Memory B cell (primary cell): ENCODE measurements at regions not wholly inside any gene's neighbourhood (a gene's known extent, or its start where the extent isn't known, plus 50 kb on each side); places are given as distances from the start of the nearest gene placed in this dataset.

ENCODE experiments used
- ATAC-seq: fragments of 150-1000 bp; cut with Tn5 transposase; 2 replicates; pipeline ENCODE4 v1.10.0; 2021; ENCODE audit warnings: low read depth, mild to moderate bottlenecking, moderate library complexity
- DNase-seq, 2 donors: peaks; one replicate each; pipeline ENCODE4 v3.0.0; 2022; ENCODE audit warnings: low spot score in 2 of 2
- H3K27ac Mint-ChIP-seq: one replicate; pipeline ENCODE4 v1.8.0; 2022; ENCODE audit warnings: mild to moderate bottlenecking, moderate library complexity, mixed read lengths
- H3K27me3 Mint-ChIP-seq: one replicate; pipeline ENCODE4 v1.8.0; 2022; ENCODE audit warnings: mixed read lengths
- H3K36me3 Mint-ChIP-seq: one replicate; pipeline ENCODE4 v1.8.0; 2022; ENCODE audit warnings: mild to moderate bottlenecking, mixed read lengths
- H3K4me1 Mint-ChIP-seq: one replicate; pipeline ENCODE4 v1.8.0; 2022; ENCODE audit warnings: mixed read lengths
- H3K4me3 Mint-ChIP-seq: one replicate; pipeline ENCODE4 v1.8.0; 2022; ENCODE audit warnings: mild to moderate bottlenecking, moderate library complexity, mixed read lengths
- H3K9me3 Mint-ChIP-seq: one replicate; pipeline ENCODE4 v1.8.0; 2022; ENCODE audit warnings: mixed read lengths

DNA sequence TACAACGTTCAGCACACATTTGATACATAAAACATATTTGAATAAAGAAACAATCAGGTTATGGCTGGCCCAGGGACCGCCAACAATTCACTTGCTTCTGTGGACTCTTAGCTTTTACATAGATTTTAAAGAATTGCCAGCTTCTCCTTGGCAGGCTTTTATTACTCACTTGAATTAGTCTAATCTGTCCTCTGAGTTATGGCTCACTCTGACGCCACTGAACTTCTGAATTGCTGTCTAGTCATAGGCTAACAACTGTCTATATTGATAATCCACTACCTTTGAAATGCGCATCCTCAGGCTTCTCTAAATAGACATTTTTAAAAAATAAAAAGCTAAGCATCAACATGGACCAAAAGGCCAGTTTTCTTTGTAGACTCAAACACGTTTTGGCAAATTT, 317.4 kb upstream of the SGCD start:
- H3K4me3 Mint-ChIP-seq = no peak overlapping the region
- no peak overlapping the region for H3K27ac Mint-ChIP-seq
- no peaks in the 10 kb centered on the region for H3K9me3 Mint-ChIP-seq
- ATAC-seq (no peak), DNase-seq (no peak)
- H3K4me1 Mint-ChIP-seq = no peaks in the 10 kb centered on the region
- no peaks in the 10 kb centered on the region for H3K36me3 Mint-ChIP-seq
- no peaks in the 10 kb centered on the region for H3K27me3 Mint-ChIP-seq

DNA sequence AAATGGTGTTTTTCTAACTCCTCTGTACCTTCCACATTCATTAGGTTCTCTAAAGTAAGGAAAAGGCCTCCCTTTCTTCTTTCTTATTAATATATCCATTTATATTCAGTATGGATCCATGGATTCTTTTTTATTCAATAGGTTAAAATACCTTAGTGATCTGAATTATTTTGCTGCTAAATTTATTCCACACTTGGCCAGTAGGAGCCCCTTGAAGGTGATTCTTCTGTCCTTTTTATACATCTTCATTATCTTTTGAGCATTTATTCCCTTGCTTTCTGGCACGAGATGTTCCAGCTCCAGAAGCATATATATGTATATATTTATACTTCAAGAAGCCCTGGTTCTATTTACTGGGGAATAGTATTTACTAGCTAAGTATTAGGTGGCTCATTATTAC, 311.8 kb upstream of the SGCD start:
- H3K4me3 Mint-ChIP-seq = no peak overlapping the region
- ATAC-seq (no peak), DNase-seq (no peak)
- no peaks in the 10 kb centered on the region for H3K36me3 Mint-ChIP-seq
- no peaks in the 10 kb centered on the region for H3K4me1 Mint-ChIP-seq
- no peak overlapping the region for H3K27ac Mint-ChIP-seq
- H3K27me3 Mint-ChIP-seq = peaks cover 1% of the 10 kb centered on the region
- H3K9me3 Mint-ChIP-seq = no peaks in the 10 kb centered on the region

DNA sequence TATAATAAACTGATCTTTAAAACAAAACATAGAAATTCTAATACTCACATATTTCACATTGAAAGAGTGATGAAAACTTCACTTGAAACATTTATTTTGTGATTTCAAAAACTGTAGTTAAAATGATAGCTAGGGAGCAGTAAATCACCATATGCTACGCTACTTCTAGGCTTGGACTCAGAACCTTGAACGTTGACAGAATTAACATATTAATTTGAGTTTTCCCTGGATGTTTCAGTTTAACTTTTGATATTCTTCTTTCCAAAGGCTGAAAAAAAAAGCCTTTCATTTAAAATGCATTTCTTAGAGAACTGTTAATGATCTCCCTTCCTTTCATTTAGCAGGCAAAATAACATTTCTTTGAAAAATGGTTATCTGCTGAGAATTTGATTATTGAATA, 307.8 kb upstream of the SGCD start:
- H3K9me3 Mint-ChIP-seq = no peaks in the 10 kb centered on the region
- ATAC-seq (no peak), DNase-seq (no peak)
- peaks cover 1% of the 10 kb centered on the region for H3K27me3 Mint-ChIP-seq
- H3K27ac Mint-ChIP-seq = no peak overlapping the region
- no peaks in the 10 kb centered on the region for H3K4me1 Mint-ChIP-seq
- H3K36me3 Mint-ChIP-seq = no peaks in the 10 kb centered on the region
- H3K4me3 Mint-ChIP-seq = no peak overlapping the region

DNA sequence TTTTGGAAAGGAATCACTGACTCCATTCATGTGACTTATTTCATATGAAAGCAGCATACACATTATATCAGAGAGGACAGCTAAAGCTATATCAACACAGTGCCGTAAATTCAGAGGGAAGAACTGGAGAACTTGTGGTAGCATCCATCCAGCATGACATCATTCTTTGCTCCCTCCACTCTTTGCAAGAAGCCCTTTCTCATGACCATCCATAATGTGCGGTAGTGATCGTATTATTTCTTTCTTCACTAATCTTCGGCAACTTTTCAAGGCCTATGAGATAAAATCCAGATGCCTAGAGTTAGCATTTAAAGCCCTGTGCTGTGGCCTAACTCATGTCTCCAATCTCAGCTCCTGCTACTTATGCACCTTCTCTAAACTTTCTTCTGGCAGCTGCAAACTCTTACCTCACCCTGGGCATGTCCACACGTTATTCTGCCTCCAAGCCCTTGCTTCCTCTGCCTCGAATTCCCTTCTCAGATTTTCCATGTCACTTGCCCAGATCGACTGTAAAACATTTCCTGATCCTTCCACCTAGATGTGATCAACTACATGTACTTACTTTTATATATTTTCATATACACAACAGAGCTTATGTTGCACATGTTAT, 307.3 kb upstream of the SGCD start:
- Mint-ChIP-seq H3K4me3 (no peak overlapping the region), H3K4me1 (no peaks in the 10 kb centered on the region), H3K9me3 (no peaks in the 10 kb centered on the region), H3K27ac (no peak overlapping the region), H3K27me3 (peaks cover 1% of the 10 kb centered on the region), H3K36me3 (no peaks in the 10 kb centered on the region)
- ATAC-seq = no peak
- no peak for DNase-seq

DNA sequence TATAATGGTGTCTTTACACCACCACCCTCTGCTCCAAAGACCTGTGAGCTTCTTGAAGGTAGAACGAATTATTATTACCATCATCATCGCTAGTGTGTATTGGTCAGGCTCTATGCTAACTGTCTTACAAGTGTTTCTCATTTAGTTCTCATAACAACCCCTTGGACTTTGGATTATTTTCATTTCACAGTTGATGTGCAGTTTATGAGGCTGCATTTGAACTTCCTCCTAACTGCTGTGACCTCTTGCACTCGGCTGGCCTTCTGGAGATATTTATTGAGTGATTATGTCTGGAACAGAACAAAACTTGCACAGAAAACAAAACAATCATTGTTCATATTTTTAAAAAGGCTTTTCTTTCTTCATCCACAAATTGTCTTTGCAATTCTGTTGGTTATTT, 306.3 kb upstream of the SGCD start:
- peaks cover 1% of the 10 kb centered on the region for H3K27me3 Mint-ChIP-seq
- no peaks in the 10 kb centered on the region for H3K4me1 Mint-ChIP-seq
- DNase-seq = no peak
- no peak overlapping the region for H3K4me3 Mint-ChIP-seq
- no peak overlapping the region for H3K27ac Mint-ChIP-seq
- ATAC-seq = no peak
- H3K36me3 Mint-ChIP-seq = no peaks in the 10 kb centered on the region
- H3K9me3 Mint-ChIP-seq = no peaks in the 10 kb centered on the region

DNA sequence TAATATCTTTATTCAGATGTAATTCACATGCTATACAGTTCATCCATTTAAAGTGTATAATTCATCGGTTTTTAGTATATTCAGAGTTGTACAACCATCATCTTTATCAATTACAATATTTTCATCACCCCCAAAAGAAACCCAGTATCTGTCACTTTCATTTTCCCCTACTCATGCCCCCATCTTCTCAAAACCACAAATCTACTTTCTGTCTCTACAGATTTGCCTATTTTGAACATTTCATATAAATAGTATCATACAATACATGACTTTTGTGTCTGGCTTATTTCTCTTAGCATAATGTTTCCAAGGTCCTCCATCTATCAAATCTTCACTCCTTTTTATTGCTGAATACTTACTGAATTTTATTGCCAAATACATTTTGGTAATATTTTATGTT, 305.1 kb upstream of the SGCD start:
- no peak for DNase-seq
- H3K36me3 Mint-ChIP-seq = no peaks in the 10 kb centered on the region
- ATAC-seq = no peak
- no peaks in the 10 kb centered on the region for H3K4me1 Mint-ChIP-seq
- H3K9me3 Mint-ChIP-seq = no peaks in the 10 kb centered on the region
- no peaks in the 10 kb centered on the region for H3K27me3 Mint-ChIP-seq
- no peak overlapping the region for H3K4me3 Mint-ChIP-seq
- no peak overlapping the region for H3K27ac Mint-ChIP-seq

DNA sequence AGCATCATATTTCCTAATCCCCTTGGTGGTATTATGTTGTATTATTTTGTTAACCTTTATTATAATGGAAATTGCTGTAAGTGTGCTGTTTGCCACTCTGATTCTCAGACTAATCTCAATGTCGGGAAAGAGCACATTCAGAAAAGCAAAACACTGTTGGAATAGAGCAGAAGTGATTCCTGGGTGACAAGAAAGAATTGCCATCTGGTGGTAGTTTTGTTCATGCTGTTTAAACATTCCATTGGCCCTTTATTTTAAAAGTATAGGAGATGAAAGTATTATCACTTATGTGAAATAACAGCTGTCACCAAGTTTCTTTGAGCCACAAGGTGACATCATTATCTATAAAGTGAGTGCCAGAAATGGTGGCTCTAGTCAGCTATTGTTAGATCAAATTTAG, 301.3 kb upstream of the SGCD start:
- H3K4me1 Mint-ChIP-seq = no peaks in the 10 kb centered on the region
- no peak overlapping the region for H3K27ac Mint-ChIP-seq
- H3K27me3 Mint-ChIP-seq = no peaks in the 10 kb centered on the region
- DNase-seq = no peak
- H3K9me3 Mint-ChIP-seq = no peaks in the 10 kb centered on the region
- no peaks in the 10 kb centered on the region for H3K36me3 Mint-ChIP-seq
- ATAC-seq = no peak
- H3K4me3 Mint-ChIP-seq = no peak overlapping the region

DNA sequence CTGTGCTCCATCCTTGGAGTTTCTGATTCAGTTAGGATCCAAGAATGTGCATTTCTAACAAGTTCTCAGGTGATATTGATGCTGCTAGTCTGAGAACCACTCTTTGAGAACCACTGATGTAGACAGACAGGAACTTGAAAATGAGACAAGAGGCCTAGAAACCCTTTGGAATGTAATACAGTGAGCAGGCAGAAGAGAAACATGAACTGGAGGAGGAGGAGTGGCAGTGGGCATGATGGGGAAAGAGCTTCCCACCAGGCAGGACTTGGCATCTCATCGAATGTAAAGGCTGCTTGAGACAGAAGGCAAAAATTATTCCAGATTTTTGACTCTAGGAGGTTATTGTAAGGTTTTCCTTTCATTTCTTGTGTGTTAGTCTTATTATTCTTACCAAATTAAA, 295.8 kb upstream of the SGCD start:
- Mint-ChIP-seq H3K27me3 (no peaks in the 10 kb centered on the region), H3K4me1 (no peaks in the 10 kb centered on the region), H3K36me3 (no peaks in the 10 kb centered on the region), H3K27ac (no peak overlapping the region), H3K9me3 (no peaks in the 10 kb centered on the region), H3K4me3 (no peak overlapping the region)
- DNase-seq (no peak), ATAC-seq (no peak)

DNA sequence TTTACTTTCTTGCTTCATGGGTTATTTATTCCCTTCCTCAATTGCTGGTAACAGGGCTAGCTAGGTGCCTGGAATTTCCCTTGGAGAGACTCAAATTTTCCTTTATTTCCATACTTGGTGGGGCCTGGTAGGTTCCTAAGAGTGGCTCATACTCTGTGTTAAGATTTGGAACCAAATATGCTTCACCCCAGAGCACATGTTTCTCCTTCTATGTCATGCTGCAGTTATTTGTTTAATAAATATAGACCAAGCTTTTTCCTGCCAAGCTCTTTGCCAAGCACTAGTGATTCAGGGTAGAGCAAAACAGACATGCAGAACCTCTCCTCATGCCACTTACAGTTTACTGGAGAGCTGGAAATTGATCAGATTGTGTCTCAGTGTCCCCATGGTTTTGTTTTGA, 290.3 kb upstream of the SGCD start:
- Mint-ChIP-seq H3K27me3 (no peaks in the 10 kb centered on the region), H3K4me3 (no peak overlapping the region), H3K36me3 (no peaks in the 10 kb centered on the region), H3K9me3 (peaks cover 5% of the 10 kb centered on the region), H3K27ac (no peak overlapping the region), H3K4me1 (no peaks in the 10 kb centered on the region)
- no peak for DNase-seq
- no peak for ATAC-seq

DNA sequence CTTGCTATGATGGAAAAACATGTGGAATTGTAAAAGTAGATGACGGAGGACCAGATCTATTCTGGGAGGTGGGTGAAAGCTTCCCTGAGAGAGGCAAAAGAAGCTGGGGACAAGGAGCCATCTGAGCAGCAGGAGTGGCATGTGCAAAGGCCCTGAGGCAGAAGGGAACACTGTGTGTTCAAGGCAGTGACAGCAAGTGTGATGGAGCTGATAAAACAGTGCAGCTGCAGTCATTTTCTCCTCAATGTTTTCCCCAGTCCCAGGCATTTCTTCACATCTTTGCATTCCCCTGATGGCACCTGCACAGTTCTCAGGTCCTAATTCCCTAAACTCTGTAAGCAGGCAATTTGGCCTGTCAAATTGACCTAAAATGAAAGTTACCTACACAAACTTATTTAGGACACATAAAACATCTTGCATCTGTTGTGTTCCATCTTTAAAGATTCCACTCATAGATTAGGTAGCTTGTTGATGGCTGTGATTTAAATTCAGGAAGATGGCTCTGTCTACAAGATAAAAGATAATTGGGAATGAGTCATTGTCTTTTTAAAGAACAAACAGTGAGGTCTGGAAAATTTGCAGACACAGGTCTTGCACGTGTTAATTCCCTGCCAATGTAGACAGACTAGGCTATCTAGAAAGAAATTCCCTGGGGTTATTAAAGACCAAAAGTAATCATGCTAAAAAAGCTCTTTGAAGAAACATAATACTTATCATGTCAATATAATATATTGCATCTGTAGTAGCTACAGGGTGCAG, 289.6 kb upstream of the SGCD start:
- no peaks in the 10 kb centered on the region for H3K27me3 Mint-ChIP-seq
- H3K36me3 Mint-ChIP-seq = no peaks in the 10 kb centered on the region
- H3K4me3 Mint-ChIP-seq = no peak overlapping the region
- no peak overlapping the region for H3K27ac Mint-ChIP-seq
- no peak for DNase-seq
- no peaks in the 10 kb centered on the region for H3K4me1 Mint-ChIP-seq
- H3K9me3 Mint-ChIP-seq = peaks cover 5% of the 10 kb centered on the region
- ATAC-seq = no peak

DNA sequence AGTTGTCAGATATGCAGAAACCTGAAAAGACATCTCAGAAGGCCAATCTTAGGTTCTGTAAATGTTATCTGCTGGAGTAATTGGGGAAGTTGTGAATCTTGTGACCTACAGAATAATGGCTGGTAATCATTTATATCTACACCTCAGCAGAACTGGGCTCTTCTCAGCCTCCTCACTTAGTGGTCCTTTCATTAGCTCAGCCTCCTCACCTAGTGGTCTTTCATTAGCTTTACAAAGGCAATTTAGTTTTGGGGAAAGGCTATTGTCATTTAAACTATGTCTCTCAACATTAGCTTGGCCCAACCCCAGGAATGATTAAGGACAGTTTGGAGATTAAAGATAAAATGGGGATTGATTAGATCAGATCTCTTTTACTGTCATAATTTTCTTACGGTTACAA, 284.2 kb upstream of the SGCD start:
- Mint-ChIP-seq H3K36me3 (no peaks in the 10 kb centered on the region), H3K4me3 (no peak overlapping the region), H3K27me3 (no peaks in the 10 kb centered on the region), H3K4me1 (no peaks in the 10 kb centered on the region), H3K27ac (no peak overlapping the region), H3K9me3 (peaks cover 8% of the 10 kb centered on the region)
- no peak for DNase-seq
- no peak for ATAC-seq

DNA sequence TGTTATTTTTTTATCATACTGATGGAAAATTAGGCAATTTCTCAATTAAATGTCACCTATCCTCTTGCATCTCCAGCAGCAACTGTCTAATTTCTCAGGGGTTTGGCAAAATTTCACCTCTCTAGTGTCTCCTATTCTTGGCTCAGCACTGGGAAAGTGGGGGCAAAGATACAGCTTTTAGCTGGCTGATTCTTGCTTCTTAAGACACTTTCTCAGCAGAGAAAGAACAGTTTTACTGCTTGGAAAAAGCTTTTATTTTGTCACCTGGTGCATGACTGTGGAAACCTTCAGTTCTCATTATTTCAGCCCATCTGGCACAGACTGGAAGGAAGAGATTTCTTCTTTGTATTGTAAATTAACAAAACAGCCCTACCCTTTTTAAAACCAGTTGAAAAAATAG, 283.6 kb upstream of the SGCD start:
- DNase-seq = no peak
- no peak overlapping the region for H3K4me3 Mint-ChIP-seq
- H3K27me3 Mint-ChIP-seq = no peaks in the 10 kb centered on the region
- H3K27ac Mint-ChIP-seq = no peak overlapping the region
- H3K4me1 Mint-ChIP-seq = no peaks in the 10 kb centered on the region
- ATAC-seq = no peak
- peaks cover 8% of the 10 kb centered on the region for H3K9me3 Mint-ChIP-seq
- H3K36me3 Mint-ChIP-seq = no peaks in the 10 kb centered on the region

DNA sequence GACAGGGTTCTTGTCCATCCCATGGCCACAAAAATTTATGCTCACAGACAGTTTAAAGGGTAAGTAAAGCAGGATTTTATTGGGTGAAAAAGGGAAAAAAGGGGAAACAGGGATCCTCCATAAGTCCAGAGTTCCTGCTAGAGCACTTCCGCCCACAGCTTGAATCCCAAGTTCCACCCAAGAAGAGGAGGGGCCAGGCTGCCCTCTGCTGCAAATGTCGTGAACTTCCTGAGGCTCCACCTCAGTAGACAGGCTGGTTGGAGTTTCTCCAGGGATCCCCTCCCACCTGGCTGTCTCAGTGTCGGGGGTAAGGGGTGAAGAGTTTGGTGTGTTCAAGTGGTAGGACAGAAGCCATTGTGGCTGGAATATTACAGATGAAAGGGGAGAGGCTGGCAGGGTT, 275.0 kb upstream of the SGCD start:
- Mint-ChIP-seq H3K27me3 (no peaks in the 10 kb centered on the region), H3K4me3 (no peak overlapping the region), H3K4me1 (no peaks in the 10 kb centered on the region), H3K9me3 (no peaks in the 10 kb centered on the region), H3K36me3 (no peaks in the 10 kb centered on the region), H3K27ac (no peak overlapping the region)
- DNase-seq (no peak), ATAC-seq (no peak)

DNA sequence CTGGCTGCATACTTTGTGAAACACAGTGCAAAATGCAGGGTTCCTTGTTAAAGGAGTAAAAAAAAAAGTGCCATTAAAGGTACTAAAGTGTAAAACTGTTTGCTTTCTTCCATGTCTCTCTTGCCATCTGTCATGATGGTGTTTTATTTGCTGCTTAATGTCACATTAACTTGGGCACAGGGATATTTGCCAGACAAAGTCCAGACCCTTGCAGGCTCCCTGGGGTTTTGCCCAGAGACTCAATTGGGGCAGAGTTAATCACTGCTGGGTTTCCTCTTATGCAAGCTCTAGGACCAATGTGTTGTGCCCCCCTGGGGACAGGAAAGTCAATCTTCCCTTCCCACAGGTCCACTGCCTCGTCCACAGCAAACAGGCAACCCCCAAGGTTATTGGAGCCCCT, 274.3 kb upstream of the SGCD start:
- DNase-seq = no peak
- Mint-ChIP-seq H3K9me3 (no peaks in the 10 kb centered on the region), H3K27ac (no peak overlapping the region), H3K27me3 (no peaks in the 10 kb centered on the region), H3K4me1 (no peaks in the 10 kb centered on the region), H3K36me3 (no peaks in the 10 kb centered on the region), H3K4me3 (no peak overlapping the region)
- no peak for ATAC-seq

DNA sequence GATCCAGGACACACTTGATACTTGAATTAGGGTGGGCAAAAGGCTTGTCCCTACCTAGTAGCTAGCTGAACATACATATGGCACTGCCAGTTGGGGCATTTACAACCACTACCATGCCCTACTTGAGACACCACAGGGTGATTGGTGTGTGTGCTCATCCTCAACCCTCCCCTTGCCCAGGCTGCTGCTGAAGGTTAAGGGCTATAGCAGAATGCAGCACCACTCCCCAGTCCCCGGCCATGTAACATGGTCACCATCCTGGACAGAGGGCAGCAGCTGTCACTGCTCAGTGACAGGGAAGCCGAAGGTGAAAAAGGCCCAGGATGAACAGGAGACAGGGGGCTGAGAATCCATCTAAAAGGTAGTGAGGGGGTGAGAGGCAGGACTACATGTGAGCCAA, 273.9 kb upstream of the SGCD start:
- Mint-ChIP-seq H3K9me3 (no peaks in the 10 kb centered on the region), H3K27me3 (no peaks in the 10 kb centered on the region), H3K36me3 (no peaks in the 10 kb centered on the region), H3K4me3 (no peak overlapping the region), H3K4me1 (no peaks in the 10 kb centered on the region), H3K27ac (no peak overlapping the region)
- no peak for ATAC-seq
- DNase-seq = no peak
